ENCODE measurements at regions not wholly inside any gene's neighbourhood (a gene's known extent, or its start where the extent isn't known, plus 50 kb on each side); places are given as distances from the start of the nearest gene placed in this dataset.

GRCh38 chr3:30258426-30259392 is 347.7 kb upstream of the TGFBR2 start:
- no peak for DNase-seq (ENCODE audit: low read depth in 4 of 4, low spot score in 3 of 4)

- no peak for DNase-seq (ENCODE audit: low read depth in 4 of 4, low spot score in 3 of 4)
Measured at GRCh38 chr3:30259730-30260129, 346.7 kb upstream of the TGFBR2 start.

GRCh38 chr3:30260762-30261161 is 345.6 kb upstream of the TGFBR2 start:
- DNase-seq (ENCODE audit: low read depth in 4 of 4, low spot score in 3 of 4) = no peak

- no peak for DNase-seq (ENCODE audit: low read depth in 4 of 4, low spot score in 3 of 4)
Measured at GRCh38 chr3:30263238-30263924, 343.0 kb upstream of the TGFBR2 start.

GRCh38 chr3:30263925-30264313 is 342.5 kb upstream of the TGFBR2 start:
- DNase-seq (ENCODE audit: low read depth in 4 of 4, low spot score in 3 of 4) = no peak

GRCh38 chr3:30266524-30266923 is 339.9 kb upstream of the TGFBR2 start:
- peak in 1 of 4 donors; percentile 7 for DNase-seq (ENCODE audit: low read depth in 4 of 4, low spot score in 3 of 4)

GRCh38 chr3:30268288-30268687 is 338.1 kb upstream of the TGFBR2 start:
- no peak for DNase-seq (ENCODE audit: low read depth in 4 of 4, low spot score in 3 of 4)

- DNase-seq (ENCODE audit: low read depth in 4 of 4, low spot score in 3 of 4) = no peak
Measured at GRCh38 chr3:30269751-30270445, 336.5 kb upstream of the TGFBR2 start.

- no peak for DNase-seq (ENCODE audit: low read depth in 4 of 4, low spot score in 3 of 4)
Measured at GRCh38 chr3:30271781-30272180, 334.6 kb upstream of the TGFBR2 start.

GRCh38 chr3:30273304-30274072 is 332.9 kb upstream of the TGFBR2 start:
- DNase-seq (ENCODE audit: low read depth in 4 of 4, low spot score in 3 of 4) = no peak

GRCh38 chr3:30277494-30277893 is 328.9 kb upstream of the TGFBR2 start:
- DNase-seq (ENCODE audit: low read depth in 4 of 4, low spot score in 3 of 4) = no peak

- no peak for DNase-seq (ENCODE audit: low read depth in 4 of 4, low spot score in 3 of 4)
Measured at GRCh38 chr3:30281526-30281925, 324.9 kb upstream of the TGFBR2 start.

- no peak for DNase-seq (ENCODE audit: low read depth in 4 of 4, low spot score in 3 of 4)
Measured at GRCh38 chr3:30282154-30282696, 324.2 kb upstream of the TGFBR2 start.

GRCh38 chr3:30285188-30286006 is 321.0 kb upstream of the TGFBR2 start:
- no peak for DNase-seq (ENCODE audit: low read depth in 4 of 4, low spot score in 3 of 4)

GRCh38 chr3:30286007-30286669 is 320.3 kb upstream of the TGFBR2 start:
- peak in 1 of 4 donors; percentile 6 for DNase-seq (ENCODE audit: low read depth in 4 of 4, low spot score in 3 of 4)

- DNase-seq (ENCODE audit: low read depth in 4 of 4, low spot score in 3 of 4) = no peak
Measured at GRCh38 chr3:30286811-30287210, 319.6 kb upstream of the TGFBR2 start.

- DNase-seq (ENCODE audit: low read depth in 4 of 4, low spot score in 3 of 4) = no peak
Measured at GRCh38 chr3:30288830-30289229, 317.6 kb upstream of the TGFBR2 start.

- DNase-seq (ENCODE audit: low read depth in 4 of 4, low spot score in 3 of 4) = no peak
Measured at GRCh38 chr3:30289324-30289723, 317.1 kb upstream of the TGFBR2 start.

- no peak for DNase-seq (ENCODE audit: low read depth in 4 of 4, low spot score in 3 of 4)
Measured at GRCh38 chr3:30289766-30290165, 316.6 kb upstream of the TGFBR2 start.
